ENCODE measurements at regions not wholly inside any gene's neighbourhood (a gene's known extent, or its start where the extent isn't known, plus 50 kb on each side); places are given as distances from the start of the nearest gene placed in this dataset.

DNA sequence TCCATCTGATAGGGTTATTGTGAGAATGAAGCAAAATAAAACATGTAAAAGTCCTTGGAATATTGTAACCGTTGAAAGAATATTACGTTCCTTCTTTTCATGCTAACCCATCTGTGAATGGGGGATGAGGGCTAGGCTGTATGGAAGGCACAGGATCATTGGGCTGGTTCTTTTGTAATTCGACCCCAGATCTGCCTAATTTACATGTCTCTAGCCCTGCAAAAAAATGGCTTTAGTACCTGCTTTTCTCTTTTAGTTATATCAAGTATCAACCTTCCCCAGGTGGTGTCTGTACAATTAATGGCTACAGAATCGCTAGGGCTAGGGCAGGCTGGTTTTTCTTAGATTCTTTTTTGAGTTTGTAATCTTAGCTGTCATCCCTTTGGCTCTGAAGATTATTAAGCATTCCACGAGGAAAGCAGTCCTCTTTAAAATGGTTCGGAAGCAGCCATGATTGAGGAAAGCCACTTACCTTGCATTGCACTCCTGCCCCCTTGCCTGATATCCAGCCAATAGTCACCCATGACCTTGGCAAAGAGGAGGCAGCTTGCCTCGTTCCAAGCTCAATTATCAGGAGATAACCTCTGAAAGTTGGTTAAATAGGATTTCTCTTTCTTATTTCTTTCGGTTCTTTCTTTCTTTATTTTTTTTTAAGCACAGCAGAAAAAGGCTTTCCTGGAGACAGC, 153.9 kb upstream of the ZKSCAN2 start:
- WGBS (ENCODE audit: insufficient coverage), result 78% methylated on average over 3 of the region's 8 CpGs

DNA sequence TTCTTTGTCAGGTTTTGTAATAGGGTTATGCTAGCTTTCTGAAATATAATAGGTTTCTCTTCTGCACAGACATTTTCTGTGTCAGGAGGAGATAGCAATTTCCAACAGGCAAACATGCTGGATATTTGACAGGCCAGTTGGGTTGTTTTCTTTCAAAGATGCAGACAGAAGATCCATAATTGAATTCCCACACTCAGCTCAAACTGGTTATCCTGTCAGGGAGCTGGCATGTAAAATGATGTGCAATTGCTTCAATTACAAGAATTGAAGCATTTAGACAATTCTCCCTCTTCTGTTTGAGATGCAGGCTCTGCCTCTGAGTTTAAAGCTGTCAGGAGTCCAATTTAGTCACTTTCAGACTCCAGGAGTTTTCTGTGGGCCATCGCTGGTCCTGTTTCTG, 146.2 kb upstream of the ZKSCAN2 start:
- intact Hi-C loops (cut with micrococcal nuclease), result no loop called here
- H3K9ac ChIP-seq (ENCODE audit: low read length), result no peak overlapping the region
- DNase-seq (no peak), ATAC-seq (ENCODE audit: low read depth) (no peak)
- CTCF ChIA-PET, result interaction anchor here (0.6 kb wide), 1 partner anchor 39 kb away, joined by 3 read pairs; no protein-coding TSS in a partner anchor
- no peaks in the 10 kb centered on the region for H3K36me3 ChIP-seq (replicated peaks in 1 of 2; ENCODE audit: control extremely low read depth in 1 of 2, control insufficient read depth in 1 of 2, extremely low read depth in 1 of 2, insufficient read depth in 2 of 2, low read length in 1 of 2)
- no peak overlapping the region for H3K4me3 ChIP-seq (ENCODE audit: control extremely low read depth in 1 of 5, extremely low read depth in 1 of 5, insufficient read depth in 1 of 5, low read depth in 2 of 5, low read length in 4 of 5)
- H3K27me3 ChIP-seq (replicated peaks in 1 of 4; ENCODE audit: control extremely low read depth in 1 of 4, control insufficient read depth in 3 of 4, insufficient read depth in 4 of 4, low read length in 3 of 4), result no peaks in the 10 kb centered on the region
- H3K4me2 ChIP-seq (replicated peaks; ENCODE audit: low read depth, low read length, poor library complexity, severe bottlenecking), result no peak overlapping the region
- Mint-ChIP-seq H3K4me3 (no peak overlapping the region), H3K9me3 (ENCODE audit: insufficient read depth) (peaks cover 8% of the 10 kb centered on the region), H3K4me1 (no peaks in the 10 kb centered on the region), H3K27me3 (peaks cover 21% of the 10 kb centered on the region), H3K27ac (no peak overlapping the region)
- H3K9me3 ChIP-seq (ENCODE audit: control extremely low read depth in 1 of 3, control insufficient read depth in 2 of 3, insufficient read depth in 1 of 3, low read length in 2 of 3), result peaks cover 0 to 10% (median 5%) of the 10 kb centered on the region in 3 donors
- TF ChIP-seq, protein P1, sequence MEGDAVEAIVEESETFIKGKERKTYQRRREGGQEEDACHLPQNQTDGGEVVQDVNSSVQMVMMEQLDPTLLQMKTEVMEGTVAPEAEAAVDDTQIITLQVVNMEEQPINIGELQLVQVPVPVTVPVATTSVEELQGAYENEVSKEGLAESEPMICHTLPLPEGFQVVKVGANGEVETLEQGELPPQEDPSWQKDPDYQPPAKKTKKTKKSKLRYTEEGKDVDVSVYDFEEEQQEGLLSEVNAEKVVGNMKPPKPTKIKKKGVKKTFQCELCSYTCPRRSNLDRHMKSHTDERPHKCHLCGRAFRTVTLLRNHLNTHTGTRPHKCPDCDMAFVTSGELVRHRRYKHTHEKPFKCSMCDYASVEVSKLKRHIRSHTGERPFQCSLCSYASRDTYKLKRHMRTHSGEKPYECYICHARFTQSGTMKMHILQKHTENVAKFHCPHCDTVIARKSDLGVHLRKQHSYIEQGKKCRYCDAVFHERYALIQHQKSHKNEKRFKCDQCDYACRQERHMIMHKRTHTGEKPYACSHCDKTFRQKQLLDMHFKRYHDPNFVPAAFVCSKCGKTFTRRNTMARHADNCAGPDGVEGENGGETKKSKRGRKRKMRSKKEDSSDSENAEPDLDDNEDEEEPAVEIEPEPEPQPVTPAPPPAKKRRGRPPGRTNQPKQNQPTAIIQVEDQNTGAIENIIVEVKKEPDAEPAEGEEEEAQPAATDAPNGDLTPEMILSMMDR (IDR thresholded peaks at IDR 0.05), result no peak
- TF ChIP-seq EZH2 (IDR thresholded peaks at IDR 0.05; ENCODE audit: borderline replicate concordance, insufficient read depth, low read depth, low read length, poor library complexity, severe bottlenecking), result no peak
- no peak overlapping the region for H3K27ac ChIP-seq (ENCODE audit: low read length in 2 of 2)
- H4K20me1 ChIP-seq (ENCODE audit: control insufficient read depth, insufficient read depth, low read length, poor library complexity, severe bottlenecking), result no peaks in the 10 kb centered on the region
- H3K4me1 ChIP-seq (ENCODE audit: control insufficient read depth in 2 of 2, insufficient read depth in 2 of 2, low read length in 2 of 2), result no peaks in the 10 kb centered on the region
- POLR2A ChIA-PET, result no interaction called here
- 78% methylated on average over 1 of the region's 1 CpG for WGBS (ENCODE audit: insufficient coverage)
- H3K79me2 ChIP-seq (ENCODE audit: control insufficient read depth, insufficient read depth, low read length), result no peaks in the 10 kb centered on the region
- H2AFZ ChIP-seq (ENCODE audit: insufficient read depth, low read depth, low read length, poor library complexity, severe bottlenecking), result no peak overlapping the region

More for the DNA sequence above, 153.9 kb upstream of the ZKSCAN2 start:
- Histone ChIP-seq H3K4me2 (replicated peaks; ENCODE audit: low read depth, low read length, poor library complexity, severe bottlenecking) (no peak overlapping the region), H3K79me2 (ENCODE audit: control insufficient read depth, insufficient read depth, low read length) (no peaks in the 10 kb centered on the region), H3K27me3 (replicated peaks in 1 of 4; ENCODE audit: control extremely low read depth in 1 of 4, control insufficient read depth in 3 of 4, insufficient read depth in 4 of 4, low read length in 3 of 4) (no peaks in the 10 kb centered on the region), H3K27ac (ENCODE audit: low read length in 2 of 2) (no peak overlapping the region), H3K9ac (ENCODE audit: low read length) (no peak overlapping the region), H4K20me1 (ENCODE audit: control insufficient read depth, insufficient read depth, low read length, poor library complexity, severe bottlenecking) (no peaks in the 10 kb centered on the region), H3K9me3 (ENCODE audit: control extremely low read depth in 1 of 3, control insufficient read depth in 2 of 3, insufficient read depth in 1 of 3, low read length in 2 of 3) (no peaks in the 10 kb centered on the region), H2AFZ (ENCODE audit: insufficient read depth, low read depth, low read length, poor library complexity, severe bottlenecking) (no peak overlapping the region), H3K4me3 (ENCODE audit: control extremely low read depth in 1 of 5, extremely low read depth in 1 of 5, insufficient read depth in 1 of 5, low read depth in 2 of 5, low read length in 4 of 5) (no peak overlapping the region), H3K36me3 (replicated peaks in 1 of 2; ENCODE audit: control extremely low read depth in 1 of 2, control insufficient read depth in 1 of 2, extremely low read depth in 1 of 2, insufficient read depth in 2 of 2, low read length in 1 of 2) (no peaks in the 10 kb centered on the region), H3K4me1 (ENCODE audit: control insufficient read depth in 2 of 2, insufficient read depth in 2 of 2, low read length in 2 of 2) (no peaks in the 10 kb centered on the region)
- intact Hi-C loops (cut with micrococcal nuclease), result no loop called here
- ChIA-PET CTCF (no interaction called here), POLR2A (no interaction called here)
- Mint-ChIP-seq H3K4me1 (no peaks in the 10 kb centered on the region), H3K27ac (no peak overlapping the region), H3K27me3 (peaks cover 3% of the 10 kb centered on the region), H3K4me3 (no peak overlapping the region), H3K9me3 (ENCODE audit: insufficient read depth) (no peaks in the 10 kb centered on the region)
- no peak for DNase-seq
- no peak for ATAC-seq (ENCODE audit: low read depth)
- TF ChIP-seq, protein P1 (IDR thresholded peaks at IDR 0.05), result no peak
- no peak for TF ChIP-seq EZH2 (IDR thresholded peaks at IDR 0.05; ENCODE audit: borderline replicate concordance, insufficient read depth, low read depth, low read length, poor library complexity, severe bottlenecking)
